NB4 (cell line): ENCODE measurements at regions not wholly inside any gene's neighbourhood (a gene's known extent, or its start where the extent isn't known, plus 50 kb on each side); places are given as distances from the start of the nearest gene placed in this dataset.

Experiments
- CTCF ChIP-seq: IDR thresholded peaks from one replicate; pipeline ENCODE4 v1.5.1; 2012; ENCODE audit warnings: low read depth, low read length
- MYC ChIP-seq: IDR thresholded peaks from 2 replicates; pipeline ENCODE4 v1.6.1; 2011; ENCODE audit warnings: low read depth, low read length
- POLR2A ChIP-seq: IDR thresholded peaks from 2 replicates; pipeline ENCODE4 v1.6.1; 2011; ENCODE audit warnings: mild to moderate bottlenecking; ENCODE audit not compliant: insufficient read length; ENCODE audit errors: extremely low read depth

GRCh38 chr3:27606537-27606936 lies 115.6 kb downstream of the EOMES start:
- TF ChIP-seq CTCF (no peak), MYC (no peak), POLR2A (no peak)
